Colon (tissue), 2 donors: ENCODE measurements at regions not wholly inside any gene's neighbourhood (a gene's known extent, or its start where the extent isn't known, plus 50 kb on each side); places are given as distances from the start of the nearest gene placed in this dataset.
"Not testable (repeated sequence)": the region's sequence is repeated elsewhere in the genome, so short reads cannot be mapped to it uniquely, and the experiment has no call there.

Experiments used
- FAIRE-seq: peaks from 2 replicates; lab custom pipeline; 2012; peaks lifted over from hg19 to GRCh38; lab: Jason Lieb, UNC
- donor health status: control.
- donor health status: control.

DNA sequence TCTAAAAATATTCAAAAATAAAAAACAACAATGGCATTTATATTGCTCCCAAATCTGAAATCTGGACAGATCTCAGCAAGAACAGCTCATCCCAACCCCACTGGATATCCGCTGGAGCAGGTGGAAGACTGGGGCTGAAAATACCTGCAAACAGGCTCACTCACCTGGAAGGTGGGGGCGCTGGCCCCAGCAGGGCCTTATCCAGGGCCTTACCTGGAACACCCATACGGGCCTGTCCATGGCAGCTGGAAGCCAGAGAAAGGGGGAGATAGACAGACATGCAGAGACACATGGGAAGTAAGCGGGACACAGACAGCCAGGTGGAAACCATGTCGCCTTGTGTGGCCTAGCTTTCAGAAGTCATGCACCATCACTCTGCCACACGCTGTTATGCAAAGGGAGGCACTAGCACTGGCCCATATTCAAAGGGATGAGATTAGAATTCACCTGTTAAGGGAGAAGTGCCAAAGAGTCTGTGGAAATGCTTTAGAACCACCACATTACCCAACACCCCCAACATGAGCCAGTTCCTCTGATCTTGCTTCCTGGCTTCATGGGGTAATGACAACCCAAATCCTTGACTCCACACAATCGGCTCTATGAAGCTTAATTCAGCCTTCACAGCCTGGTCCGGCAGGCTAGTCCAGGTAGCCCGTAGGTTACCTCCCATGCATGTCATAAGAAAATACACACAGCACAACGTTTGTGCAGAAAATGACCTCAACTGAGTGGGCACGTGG lies 99.0 kb upstream of the CDYL start:
- FAIRE-seq = no peak

GRCh38 chr6:4676016-4676415 lies 100.2 kb upstream of the CDYL start:
- no peak for FAIRE-seq

- no peak for FAIRE-seq
Observed at GRCh38 chr6:4675121-4675520, 101.1 kb upstream of the CDYL start.

DNA sequence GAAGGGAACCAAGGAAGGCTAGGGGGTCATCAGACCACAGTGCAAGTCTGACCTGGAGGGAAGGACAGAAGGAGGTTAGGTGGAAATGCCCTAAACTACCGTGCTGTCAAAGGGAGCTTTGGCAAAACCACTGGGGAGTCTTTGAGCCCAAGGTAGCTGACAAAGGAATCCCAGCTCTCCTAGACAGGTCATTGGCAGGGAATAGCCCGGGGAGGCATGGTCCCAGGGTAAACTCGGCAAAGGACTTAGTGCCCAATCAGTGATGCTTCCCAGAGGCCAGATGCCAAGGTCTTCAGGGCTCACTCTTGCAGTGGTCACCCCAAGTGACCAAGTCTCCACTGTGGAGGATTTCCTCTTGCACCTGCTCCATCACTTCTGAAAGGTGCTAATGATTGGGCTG lies 102.3 kb upstream of the CDYL start:
- no peak for FAIRE-seq

GRCh38 chr6:4672772-4673171 lies 103.4 kb upstream of the CDYL start:
- no peak for FAIRE-seq

- no peak for FAIRE-seq
Observed at GRCh38 chr6:4671587-4672115, 104.6 kb upstream of the CDYL start.

- FAIRE-seq = no peak
Observed at GRCh38 chr6:4670824-4671409, 105.3 kb upstream of the CDYL start.

DNA sequence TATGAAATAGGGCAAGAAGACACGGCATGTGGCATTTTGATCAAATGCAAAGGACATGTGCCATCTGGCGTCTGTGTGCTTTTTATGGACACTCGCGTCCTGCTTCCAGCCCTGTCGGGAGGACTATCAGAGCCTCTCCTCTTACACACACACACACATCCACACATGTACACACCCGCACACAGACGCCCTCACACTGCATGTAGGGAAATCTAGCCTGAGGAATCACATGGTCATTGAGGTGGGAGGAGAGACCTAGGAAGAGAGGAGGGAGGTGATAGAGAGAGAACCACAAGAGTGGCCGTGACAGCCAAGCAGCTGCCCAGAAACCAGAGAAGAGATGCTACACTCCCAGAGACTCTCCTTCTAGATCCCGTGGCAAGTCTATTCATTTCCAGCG lies 105.9 kb upstream of the CDYL start:
- no peak for FAIRE-seq

DNA sequence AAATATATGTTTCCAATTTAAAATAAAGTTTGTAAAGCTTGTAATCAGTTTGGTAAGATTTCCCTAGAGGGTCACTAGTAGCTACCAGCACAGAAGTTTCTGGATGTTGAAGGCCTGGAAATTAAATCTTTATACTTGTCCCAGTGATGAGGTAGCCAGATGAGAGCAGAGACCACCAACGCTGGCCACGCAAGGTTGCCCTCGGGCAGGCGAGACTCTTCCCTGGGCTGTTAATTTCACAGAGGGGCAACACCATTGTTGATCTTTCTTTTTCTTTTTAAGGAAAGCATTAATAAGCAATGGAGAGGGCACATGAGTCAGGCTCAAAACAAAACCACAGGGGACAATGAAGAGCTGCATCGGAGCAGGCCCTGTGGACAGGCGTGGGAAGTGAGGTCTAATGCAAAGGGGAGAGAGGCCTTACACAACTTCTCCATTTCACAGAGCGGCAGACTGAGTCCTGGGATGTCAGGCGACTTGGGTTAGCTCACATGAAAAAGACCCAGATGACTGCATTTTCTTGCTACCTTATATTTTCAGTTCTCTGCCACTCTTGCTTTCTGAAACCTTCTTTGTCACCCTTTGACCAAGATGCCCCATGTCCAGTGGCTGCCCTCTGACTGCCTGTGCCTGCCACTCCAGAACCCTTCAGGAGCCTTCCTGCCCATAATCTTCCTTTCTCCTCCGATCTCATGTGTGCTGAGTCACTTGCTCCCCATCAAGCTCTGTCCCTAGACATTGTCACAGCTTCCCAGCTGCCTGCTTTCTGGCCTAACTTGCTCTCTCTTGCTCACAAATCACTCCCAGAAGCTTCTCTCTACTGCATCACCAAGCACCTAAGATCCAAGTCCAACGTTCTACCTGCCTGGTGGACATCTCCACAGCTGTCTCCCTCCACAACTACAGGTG lies 107.7 kb upstream of the CDYL start:
- FAIRE-seq = no peak

- FAIRE-seq = no peak
Observed at GRCh38 chr6:4667591-4667990, 108.6 kb upstream of the CDYL start.

GRCh38 chr6:4666886-4667513 lies 109.2 kb upstream of the CDYL start:
- FAIRE-seq = no peak

- FAIRE-seq = no peak
Observed at GRCh38 chr6:4665489-4666417, 110.5 kb upstream of the CDYL start.

- FAIRE-seq = no peak
Observed at GRCh38 chr6:4664911-4665310, 111.3 kb upstream of the CDYL start.

- FAIRE-seq = no peak
Observed at GRCh38 chr6:4664117-4664626, 112.0 kb upstream of the CDYL start.

GRCh38 chr6:4662886-4663285 lies 113.3 kb upstream of the CDYL start:
- no peak for FAIRE-seq

DNA sequence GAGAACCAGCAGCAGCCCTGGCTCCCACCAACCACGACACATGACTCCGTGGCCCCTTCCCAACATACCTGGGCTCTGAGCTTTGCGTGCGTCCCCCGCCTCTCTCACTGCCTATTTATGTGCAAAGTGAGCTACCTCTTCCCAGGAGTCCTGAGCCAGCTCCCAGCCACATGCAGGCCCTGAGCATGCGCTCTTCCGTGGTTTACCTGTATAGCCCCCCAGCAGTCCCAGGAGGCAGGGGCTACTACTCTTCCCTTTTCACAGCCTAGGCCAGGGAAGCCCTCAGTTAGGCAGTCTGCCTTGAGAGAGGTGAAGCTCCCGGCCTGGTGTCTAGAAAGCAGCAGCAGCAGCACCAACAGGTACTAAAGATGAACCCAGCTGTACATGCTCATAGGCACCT lies 114.8 kb upstream of the CDYL start:
- FAIRE-seq = no peak

DNA sequence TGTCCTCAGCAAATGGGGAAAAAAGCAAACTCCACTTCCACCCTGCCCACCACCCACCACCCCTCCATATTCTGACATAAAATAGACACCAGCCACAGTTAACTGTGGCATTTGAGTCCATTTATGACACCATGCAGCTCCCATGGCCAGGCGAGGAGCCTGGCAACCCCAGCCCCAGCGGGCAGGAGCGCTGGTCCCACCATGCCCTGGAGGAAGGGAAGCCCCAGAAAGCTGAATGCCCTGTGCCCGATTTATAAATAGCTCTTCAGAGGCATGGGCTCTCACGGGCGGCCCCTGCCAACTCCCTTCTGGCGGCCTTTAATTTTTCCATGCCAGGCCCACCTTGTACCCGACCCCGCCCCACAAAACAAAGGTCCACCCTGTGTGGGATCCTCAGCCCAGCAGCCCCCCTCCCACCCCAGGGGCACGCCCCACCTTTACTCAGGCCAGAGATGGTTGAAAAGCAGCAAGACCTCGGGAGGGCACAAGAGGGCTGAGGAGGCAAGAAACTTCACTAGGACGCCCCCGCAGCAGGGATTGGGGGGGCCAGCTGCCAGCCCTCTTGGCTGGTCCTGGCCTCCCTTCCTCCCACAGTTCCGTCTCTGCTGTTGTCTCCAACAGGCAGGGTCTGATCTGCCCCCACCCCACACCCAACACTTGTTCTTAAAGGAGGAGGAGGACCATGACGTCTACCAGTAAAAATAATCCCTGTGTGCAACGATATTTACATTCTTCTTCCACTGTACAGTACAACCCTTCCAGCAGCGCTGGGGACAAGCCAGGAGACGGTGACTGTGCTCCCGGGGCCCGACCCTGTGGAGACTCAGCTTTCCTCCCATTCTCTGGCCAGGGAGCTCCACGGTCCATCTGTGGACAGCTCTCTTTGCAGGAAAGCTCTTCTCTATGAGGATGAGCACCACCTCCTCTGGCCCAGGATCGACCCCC lies 115.6 kb upstream of the CDYL start:
- FAIRE-seq = no peak

DNA sequence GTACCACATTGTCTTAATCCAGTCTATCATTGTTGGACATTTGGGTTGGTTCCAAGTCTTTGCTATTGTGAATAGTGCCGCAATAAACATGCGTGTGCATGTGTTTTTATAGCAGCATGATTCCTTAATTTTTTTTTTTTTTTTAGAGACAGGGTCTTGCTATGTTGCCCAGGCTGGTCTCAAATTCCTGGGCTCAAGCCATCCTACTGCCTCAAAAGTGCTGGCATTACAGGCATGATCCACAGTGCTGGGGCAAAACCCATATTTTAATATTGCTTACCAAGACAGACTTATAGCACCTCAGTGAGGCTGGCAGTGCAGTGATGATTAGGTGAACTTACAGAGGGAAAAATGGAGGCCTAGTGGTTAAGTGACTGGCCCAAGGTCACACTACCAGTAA lies 116.5 kb upstream of the CDYL start:
- FAIRE-seq = not testable (repeated sequence)

DNA sequence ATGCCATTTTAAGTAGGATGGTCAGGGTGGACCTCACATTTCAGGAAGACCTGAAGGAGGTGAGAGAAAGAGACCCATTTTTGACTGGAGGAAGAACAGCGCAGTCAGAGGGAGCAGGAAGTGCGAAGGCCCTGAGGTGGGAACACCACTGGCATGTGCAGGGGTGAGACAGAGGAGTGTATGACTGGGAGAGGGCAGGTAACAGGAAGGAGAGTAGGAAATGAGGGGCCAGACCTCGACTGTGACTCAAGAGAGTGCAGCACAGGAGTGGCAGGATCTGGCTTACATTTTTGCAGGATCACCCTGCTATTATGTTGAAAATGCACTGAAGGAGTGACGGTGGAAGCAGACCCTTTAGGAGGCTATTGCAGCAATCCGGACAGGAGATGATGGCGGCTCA lies 117.7 kb upstream of the CDYL start:
- FAIRE-seq = no peak

DNA sequence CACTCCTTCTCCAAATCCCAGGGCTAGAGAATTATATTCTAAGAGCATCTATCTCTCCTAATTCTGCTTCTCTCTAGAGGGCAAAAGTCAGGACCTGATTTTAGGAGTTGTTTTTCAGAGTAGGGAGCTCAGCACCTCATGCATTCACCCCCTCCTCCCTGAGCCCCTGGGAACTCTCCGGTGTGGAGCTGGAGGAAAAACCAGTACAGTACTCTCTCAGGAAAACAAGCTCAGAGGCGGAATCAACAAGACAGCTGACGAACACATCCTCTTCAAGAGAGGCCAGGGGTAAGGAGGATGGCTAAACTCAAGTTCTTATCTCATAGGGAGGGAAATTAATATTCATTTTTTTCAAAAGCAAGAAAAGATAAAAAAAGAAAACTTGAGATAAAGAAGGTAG lies 120.1 kb upstream of the CDYL start:
- FAIRE-seq = no peak
